CD1c-positive myeloid dendritic cell (primary cell): ENCODE measurements at regions not wholly inside any gene's neighbourhood (a gene's known extent, or its start where the extent isn't known, plus 50 kb on each side); places are given as distances from the start of the nearest gene placed in this dataset.
A peak's percentile ranks its signal among the peaks of the same experiment; 100 is the strongest.

ENCODE experiments used
- DNase-seq: peaks from one replicate; pipeline ENCODE4 v3.0.0-alpha.2; 2016; ENCODE audit errors: extremely low spot score

GRCh38 chr2:102078773-102079172, 63.8 kb upstream of the IL1R1 start:
- no peak for DNase-seq

GRCh38 chr2:102080451-102081242, 61.9 kb upstream of the IL1R1 start:
- peak; percentile 12 for DNase-seq

- no peak for DNase-seq
These were observed 61.4 kb upstream of the IL1R1 start for GRCh38 chr2:102081243-102081522.

GRCh38 chr2:102081606-102082005, 60.9 kb upstream of the IL1R1 start:
- peak; percentile 43 for DNase-seq

DNA sequence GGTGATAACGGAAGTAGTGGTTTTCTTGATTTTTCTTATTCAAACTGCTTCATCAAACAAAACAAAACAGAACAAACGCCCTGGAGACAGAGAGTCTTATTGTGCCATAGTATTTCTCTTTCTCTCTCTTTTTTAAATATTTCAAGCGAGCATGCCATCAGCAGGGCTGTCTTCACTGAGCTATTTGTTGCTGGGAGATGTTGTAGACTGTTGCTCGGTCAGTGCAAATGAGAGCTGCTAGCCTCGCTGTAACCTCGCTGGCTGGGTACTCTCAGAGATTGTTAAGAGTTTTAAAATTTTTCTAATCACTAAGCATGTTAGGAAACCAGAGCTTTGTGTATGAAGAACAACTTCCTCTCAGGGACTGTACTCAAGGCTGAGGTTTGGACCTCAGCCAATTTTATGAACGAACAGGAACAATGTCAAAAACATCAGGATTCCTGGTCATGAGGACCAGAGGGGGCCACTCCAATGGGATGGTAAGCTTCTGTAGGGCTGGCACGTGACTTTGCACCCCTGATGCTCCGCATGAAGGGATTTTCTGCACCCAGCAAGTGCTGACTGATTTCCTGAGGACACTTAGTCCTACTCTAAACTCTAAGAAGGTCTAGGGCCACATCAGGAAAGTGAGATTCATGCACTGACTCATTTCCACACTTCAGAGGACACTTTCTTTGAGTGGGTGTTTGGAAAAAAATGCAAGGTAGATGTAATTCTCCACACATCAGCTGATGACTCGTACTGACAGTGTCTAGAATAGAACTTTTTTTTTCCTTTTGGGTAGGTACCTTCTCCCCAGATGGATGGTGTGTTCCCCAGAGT, 59.8 kb upstream of the IL1R1 start:
- DNase-seq: peak; percentile 95

DNA sequence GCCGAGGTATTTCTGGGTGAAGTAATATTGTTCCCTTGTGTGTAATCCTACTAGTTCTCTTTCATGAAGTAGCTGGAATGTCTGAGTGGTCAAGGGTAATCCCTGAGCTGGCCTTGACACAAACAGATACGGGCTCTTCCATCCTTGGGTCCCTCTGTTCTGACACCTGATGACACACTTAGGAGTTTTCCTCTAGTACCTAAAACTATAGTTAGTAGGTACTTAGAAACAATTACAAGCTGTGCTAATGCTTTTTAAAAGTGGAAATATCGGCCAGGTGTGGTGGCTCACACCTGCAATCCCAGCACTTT, 59.2 kb upstream of the IL1R1 start:
- no peak for DNase-seq

DNA sequence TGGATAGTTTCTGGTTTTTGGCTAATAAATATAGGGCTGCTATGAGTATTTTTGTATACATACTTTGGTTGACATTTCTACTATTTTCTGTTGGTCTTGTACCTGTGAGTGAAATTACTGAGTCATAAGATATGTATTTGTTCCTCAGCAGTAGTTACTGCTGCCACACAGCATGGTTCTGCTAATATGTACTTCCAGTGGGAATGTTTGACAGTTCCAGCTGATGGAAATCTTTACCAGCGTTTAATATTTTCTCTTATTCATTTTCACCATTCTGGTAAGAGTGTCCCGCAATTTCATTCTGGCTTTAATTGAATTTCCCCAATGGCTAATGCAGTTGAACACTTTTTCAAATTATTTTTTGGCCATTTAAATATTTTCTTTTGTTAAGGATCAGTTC, 57.9 kb upstream of the IL1R1 start:
- DNase-seq: no peak

DNA sequence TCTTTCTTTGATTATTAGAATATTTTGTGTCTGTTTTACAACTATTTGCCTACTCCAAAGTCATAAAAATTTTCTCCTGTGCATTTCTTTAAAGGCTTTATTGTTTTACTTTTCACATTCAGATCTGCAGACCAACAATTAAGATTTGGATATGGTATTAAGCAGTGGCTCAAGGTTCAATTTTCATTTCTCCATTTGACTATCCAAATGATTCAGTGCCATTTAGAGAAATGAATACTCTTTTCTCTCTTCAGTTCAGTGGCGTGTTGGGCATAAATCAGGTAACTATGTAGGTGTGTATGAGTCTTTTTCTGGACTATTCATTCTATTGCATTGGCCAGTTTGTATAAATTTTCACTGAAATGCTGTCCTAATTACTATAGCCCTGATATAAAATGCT, 57.3 kb upstream of the IL1R1 start:
- DNase-seq: no peak

DNA sequence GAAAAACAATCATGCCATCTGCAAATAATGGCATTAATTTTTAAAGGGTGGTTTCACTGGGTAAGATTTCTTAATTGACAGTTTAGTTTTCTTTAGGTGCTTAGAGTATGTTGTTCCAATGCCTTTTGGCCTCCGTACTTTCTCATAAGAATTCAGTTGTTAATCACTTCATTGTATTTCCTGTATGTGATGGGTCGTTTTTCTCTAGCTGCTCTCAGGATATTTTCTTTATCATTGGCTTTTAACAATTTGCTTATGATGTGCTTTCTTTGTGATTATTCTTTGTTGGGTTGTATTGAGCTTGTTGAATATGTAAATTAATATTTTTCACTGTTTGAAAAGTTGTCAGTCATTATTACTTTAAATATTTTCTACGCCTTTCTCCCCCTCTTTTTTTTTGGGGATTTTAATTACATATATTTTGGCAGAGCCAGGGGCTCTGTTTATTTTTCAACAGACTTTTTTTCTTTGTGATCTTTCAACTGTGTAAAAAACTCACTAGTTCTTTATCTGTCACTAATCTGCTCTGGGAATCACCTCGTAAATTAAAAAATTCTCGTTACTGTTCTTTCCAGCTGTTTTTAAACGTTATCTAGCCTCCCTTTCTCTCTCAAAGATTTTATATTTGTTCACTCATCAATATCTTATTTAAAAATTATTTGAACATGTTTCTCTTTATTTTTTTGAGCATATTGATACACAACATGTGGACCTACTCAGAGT, 56.2 kb upstream of the IL1R1 start:
- no peak for DNase-seq

DNA sequence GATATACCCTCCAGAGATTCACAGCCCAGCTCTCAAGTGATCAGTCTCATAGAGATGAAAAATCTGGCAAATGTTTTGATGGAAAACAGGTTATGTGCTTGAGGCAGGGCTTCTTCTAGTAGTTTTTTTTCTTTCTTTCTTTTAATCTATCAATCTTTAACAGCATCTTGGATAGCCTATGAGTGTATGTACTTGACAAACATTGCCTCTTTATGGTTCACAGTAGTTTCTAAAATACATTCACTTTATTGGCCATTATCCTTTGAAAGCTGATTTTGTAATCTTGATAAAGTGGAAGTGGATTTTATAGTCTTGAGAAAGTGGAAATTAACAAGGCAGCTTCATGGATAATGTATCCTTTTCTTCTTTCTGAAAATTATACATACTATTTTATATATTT, 51.4 kb upstream of the IL1R1 start:
- DNase-seq: no peak

DNA sequence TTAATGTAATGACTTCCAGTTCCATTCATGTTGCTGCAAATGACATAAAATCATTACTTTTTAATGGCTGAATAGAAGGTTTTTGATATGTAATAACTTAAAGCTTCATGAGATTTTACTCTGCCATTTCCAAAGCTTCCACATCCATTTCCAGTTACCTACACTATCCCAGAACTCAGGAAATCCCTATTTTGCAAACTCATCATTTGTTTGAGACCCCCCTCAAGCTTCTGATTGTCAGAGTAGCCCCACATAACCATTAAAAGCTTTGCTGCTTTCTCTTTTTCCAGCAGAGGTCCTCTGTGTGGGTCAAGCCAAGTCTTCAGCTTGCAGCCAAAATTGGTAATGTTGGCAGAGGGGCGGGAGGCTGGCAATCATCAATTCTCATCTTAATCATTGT, 50.6 kb upstream of the IL1R1 start:
- DNase-seq: no peak

DNA sequence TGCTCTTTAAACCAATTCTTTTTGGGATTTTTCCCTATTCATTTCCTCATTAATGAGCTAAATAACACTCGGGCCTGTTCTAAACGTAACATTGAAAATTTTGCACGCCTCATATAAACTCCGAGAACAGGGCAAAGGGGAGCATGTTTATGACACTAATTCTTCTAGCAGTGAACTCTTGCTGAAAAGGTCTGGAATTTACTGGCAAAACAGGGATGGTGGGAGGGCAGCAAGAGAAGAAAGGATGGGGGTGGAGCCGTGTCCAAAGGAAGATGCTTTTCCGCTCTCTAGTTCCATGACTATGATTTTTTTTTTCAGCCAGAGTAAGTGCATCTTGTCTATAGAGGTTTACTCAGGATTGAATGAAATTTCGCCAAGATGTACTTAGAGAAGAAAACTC, 50.0 kb upstream of the IL1R1 start:
- DNase-seq: no peak
